ENCODE measurements at regions not wholly inside any gene's neighbourhood (a gene's known extent, or its start where the extent isn't known, plus 50 kb on each side); places are given as distances from the start of the nearest gene placed in this dataset.
"Not testable (repeated sequence)": the region's sequence is repeated elsewhere in the genome, so short reads cannot be mapped to it uniquely, and the experiment has no call there.

DNA sequence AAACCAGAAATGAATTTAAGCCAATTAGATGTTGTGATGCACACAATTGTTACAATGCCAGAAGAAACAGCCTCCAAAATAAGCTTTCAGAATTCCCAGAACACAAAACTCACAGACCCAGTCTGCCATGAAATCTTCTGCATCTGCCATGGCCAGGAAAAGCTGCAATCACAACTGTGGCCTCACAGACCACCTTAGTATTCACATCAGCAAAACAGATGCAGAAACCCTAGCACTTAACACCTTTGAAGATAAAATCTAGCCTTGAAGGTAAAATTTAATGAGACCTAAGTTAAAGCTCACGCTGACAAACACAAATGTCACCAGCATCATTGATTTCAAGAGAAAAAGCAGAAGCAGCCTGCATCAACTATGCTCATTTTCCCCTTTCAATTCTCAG, 566.8 kb upstream of the TMPRSS15 start:
- no peak for DNase-seq

DNA sequence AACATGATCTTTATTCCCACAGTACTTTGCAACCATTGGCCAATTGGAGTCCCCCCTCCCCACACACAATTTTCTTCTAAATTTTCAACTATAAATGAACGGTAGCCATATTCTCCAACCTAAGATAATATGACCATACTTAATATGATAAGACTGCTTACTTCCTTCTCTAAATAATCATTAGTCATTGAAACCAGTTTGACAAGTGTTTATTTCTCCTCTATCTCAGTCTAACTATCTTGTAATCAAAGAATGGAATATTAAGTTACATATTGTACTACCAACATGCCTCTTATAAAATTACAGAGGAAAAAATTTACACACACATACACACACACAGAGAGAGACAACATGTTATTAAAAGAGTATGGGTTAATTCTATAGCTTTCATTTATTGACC, 567.4 kb upstream of the TMPRSS15 start:
- DNase-seq = no peak

- DNase-seq = no peak
Measured at GRCh38 chr21:18985584-18985983, 582.0 kb upstream of the TMPRSS15 start.

DNA sequence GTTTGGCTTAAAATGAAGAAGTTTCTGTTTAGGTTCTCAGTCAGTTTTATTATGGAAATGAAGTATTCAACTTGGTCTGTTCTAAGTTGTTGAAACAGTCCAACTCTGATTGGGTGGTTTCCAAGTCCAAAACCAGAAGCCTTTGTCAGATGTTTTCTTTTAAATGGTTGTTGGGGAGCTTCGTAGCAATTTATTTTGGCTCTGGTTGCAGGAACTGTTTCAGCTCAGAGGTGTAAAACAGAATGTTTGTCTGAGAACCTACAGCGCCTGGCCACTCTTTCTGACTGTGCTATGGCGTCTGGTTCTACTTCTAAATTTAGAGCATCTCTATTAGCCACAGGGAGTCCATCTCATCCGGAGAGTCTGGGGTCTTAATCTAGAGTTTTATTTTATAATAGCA, 582.6 kb upstream of the TMPRSS15 start:
- no peak for DNase-seq

DNA sequence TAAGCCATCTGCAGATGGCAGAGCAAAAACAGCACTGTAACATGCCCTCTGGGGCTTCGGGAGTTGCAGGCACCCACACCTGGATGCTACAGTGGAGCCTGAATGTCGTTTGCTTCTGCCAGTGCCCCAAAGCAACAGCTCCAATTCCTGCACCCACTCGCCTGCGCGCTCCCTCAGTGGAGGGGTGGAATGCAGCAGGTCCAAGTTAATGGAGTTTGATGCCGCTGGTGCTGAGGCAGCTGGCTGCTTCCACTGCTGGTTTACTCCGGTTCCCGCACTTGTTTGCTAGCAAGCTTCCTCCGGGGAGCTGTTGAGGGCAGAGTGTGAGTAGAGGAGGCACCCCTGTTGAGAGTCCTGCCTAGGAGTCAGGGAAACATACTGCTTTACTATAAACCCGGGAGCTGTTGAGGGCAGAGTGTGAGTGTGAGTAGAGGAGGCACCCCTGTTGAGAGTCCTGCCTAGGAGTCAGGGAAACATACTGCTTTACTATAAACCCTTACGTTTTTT, 584.0 kb upstream of the TMPRSS15 start:
- no peak for DNase-seq

DNA sequence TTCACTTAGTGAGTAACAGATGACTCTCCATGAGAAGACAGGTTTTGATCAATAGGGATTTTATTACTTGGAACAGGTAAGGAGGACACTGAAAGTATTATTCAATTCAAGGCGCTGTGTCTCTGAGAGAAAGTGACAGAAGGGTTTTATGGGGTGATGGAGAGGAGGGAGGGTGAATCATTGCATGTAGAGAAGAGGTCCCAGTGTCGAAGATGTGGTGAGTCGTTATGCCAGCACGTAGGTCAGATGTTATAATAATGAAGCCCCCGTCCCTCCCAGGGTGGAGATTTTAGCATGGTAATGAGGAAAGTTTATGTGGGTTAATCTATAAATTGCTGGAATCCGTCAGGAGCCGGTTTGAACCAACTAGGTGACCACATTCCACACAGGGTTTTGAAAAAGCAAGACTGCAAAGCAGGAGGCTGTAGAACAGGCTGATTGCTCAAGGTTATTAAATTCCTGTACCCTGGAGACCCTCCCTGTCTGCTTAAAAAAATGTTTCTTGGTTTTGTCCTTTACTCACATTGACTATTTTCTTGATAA, 586.4 kb upstream of the TMPRSS15 start:
- DNase-seq = no peak

GRCh38 chr21:18991846-18992245, 588.3 kb upstream of the TMPRSS15 start:
- no peak for DNase-seq

- DNase-seq = no peak
Measured at GRCh38 chr21:19010251-19010650, 606.7 kb upstream of the TMPRSS15 start.

- no peak for DNase-seq
Measured at GRCh38 chr21:19010996-19011395, 607.4 kb upstream of the TMPRSS15 start.

DNA sequence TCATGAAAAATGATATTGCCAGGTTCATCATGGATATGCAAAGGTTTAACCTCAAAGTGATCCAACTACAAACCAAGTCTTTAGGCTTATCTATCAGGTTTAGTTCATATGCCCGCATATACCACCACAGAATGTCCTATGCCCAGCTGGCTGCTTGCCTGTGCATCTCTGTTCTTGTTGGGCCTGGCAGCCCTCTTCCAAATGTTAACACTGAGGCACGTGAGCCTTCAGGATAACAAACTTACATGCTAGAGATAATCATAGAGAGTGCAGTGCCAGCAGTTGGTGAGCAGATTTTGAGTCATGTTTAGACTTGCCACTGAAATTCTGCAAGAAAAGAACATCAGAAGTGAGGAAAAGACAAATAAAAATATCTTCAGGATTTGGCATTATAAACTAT, 607.9 kb upstream of the TMPRSS15 start:
- DNase-seq = no peak

DNA sequence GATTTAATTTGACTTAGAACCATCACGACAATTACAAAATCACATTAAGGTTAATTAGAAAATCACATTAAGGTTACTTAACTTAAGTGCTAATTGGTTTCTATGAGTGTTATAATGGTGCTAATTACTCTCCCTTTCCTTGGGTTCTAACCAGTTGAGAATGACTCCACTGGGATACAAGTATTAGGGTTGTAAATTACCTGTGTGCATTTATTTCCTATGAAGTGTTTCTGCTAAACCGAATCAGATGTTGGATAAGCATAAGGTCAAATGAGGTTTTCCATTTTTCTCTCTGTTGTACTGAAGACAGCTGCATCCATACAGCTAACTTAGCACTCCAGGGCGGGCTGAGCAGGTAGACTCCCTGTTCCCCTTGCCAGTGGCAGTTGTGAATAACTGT, 610.3 kb upstream of the TMPRSS15 start:
- DNase-seq = no peak

DNA sequence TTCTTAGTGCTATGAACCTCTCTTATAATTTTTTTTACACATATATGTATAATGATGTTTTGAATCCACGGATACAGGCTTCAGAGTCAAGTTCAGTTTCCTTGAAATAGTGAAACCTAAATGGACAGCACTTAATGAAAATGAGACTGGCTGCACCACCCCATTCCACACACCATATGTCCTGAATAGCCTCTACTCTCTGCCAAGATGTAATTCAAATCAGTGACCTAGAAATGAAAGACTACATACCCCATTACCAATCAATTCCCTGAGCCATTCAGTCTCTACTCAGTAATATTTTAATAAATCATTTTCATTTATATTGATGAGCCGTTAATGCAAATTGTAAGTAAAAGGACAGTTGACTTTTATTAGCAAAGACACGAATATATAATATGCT, 614.9 kb upstream of the TMPRSS15 start:
- DNase-seq = no peak

DNA sequence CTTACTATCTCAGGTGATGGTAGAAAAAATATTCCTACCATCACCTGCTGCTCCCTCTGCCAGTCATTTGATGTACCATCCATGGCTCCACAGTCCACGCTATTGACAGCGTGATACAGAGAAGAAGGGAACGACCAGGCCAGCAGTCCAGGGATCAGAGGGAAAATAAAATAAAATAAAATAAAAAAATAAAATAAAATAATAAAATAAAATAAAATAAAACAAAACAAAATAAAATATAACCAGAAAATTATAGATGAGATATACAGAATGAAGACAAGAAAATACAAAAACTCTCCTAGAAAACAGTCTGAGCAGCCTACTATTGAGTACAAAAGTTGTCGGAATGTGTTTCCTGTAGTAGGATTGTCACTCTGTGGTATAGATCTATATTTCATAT, 619.4 kb upstream of the TMPRSS15 start:
- DNase-seq = no peak

GRCh38 chr21:19026911-19027310, 623.3 kb upstream of the TMPRSS15 start:
- DNase-seq = no peak

- DNase-seq = no peak
Measured at GRCh38 chr21:19029816-19030215, 626.2 kb upstream of the TMPRSS15 start.

- DNase-seq = no peak
Measured at GRCh38 chr21:19031953-19032352, 628.4 kb upstream of the TMPRSS15 start.

GRCh38 chr21:19034041-19034440, 630.5 kb upstream of the TMPRSS15 start:
- no peak for DNase-seq

DNA sequence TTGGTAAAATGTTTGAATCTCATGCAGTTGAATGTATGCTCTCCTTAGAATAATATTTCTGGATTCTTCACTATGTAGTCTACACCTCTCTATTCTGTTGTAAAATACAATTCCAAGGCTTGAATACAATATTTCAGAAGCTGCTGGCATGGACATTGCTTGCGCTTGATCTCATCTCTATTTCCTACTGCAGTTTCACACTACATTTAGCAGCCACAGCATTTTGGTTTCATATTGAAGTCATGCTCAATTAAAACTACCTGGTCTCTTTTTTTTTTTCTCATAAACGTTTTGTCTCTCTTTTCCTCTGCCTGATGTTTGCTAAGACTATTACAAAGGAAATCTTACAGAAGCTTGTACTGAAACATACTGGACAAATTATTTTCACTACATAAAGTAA, 631.0 kb upstream of the TMPRSS15 start:
- no peak for DNase-seq

DNA sequence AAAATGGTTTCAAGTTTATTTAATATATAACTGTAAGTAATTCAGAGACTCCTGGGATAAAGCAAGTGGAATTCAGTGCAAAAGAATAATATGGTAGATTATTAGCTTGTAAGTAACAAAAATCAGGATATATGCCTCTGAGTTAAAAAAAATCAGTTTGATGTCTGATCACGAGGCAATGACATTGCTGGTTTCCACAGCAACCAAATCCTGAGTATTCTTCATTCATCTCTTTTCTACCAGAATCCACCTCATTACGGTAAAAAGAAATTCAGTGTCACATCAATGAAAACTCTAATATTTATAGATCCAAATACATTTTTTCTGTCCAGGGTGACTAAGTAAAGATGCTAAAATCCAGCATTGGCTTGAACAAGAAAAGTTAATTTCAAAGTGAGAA, 642.3 kb upstream of the TMPRSS15 start:
- DNase-seq = no peak

DNA sequence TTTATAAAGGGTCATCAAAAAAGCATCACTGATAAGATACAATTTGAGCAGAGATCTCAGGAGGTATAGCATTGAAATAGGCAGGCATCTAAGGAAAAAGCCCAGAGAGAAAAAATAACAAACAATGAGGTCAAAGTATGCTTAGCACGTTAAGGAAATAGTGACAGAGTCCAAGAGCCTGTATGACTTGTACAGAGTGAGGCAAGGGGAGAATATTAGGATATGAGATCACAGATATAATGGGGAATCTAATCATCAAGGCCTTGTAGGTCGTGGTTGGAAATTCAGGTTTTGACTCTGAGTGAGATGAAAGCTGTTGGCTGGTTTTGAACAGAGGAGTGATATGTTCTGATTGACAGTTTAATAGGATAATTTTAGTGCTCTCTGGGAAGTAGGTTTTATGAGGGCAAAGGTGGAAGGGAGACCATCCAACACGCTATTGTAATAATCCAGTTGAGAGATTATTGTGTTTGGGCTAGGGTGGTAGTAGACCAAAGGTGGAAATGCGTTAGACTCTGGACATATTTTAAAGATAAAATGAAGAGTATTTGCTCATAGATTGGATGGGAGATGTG, 644.6 kb upstream of the TMPRSS15 start:
- no peak for DNase-seq

DNA sequence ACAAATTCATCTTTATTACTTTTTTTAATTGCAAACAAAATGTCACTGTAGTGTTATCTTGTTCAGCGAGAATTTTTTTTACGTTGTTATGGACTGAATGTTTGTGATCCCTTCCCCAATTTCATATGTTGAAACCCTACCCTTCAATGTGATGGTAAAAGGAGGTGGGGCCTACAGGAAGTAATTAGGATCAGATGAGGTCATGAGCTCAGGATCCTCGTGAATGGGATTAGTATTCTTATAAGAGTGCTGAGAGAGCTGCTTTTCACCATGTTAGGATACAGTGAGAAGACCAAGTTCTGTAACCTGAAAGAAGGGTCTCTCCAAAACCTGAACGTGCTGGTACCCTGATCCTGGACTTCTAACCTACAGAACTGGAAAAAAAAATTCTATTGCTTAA, 646.0 kb upstream of the TMPRSS15 start:
- no peak for DNase-seq

DNA sequence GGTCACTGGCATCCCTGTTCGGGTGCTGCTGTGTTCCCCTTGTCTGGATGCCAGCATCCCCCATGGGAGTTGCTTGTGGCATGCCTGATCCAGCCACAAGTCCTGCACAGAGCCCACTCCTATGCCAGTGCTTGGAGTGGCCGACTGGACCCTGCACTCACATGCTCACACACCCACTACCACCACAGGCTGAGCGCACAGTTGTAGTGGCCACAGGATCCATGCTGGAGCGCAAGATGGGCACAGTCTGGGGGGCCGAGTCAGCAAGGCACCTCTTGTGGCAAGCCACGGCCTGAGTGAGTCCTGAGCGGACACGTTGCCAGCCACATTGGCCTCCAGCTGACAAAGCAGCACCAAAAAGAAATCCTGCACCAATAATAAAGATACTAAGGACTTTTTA, 661.6 kb upstream of the TMPRSS15 start:
- no peak for DNase-seq

DNA sequence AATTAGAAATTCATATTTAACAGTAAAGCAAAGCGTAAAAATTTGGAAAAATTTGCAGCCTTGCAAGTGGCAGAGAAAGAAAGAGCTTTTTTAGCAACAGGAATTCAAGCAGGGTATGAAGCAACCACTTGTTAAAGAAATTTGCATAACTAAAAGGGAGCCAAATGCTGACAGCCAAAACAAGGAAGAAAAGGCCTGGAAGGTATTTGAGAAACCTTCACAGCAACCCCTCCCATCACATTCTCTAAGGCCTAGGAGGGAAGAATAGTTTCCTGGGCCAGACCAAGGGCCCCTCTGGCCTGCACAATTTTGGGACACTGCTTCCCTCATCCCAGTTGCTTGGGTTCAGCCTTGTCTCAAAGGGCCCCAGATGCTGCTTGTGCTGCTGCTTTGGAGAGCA, 672.4 kb upstream of the TMPRSS15 start:
- no peak for DNase-seq

- no peak for DNase-seq
Measured at GRCh38 chr21:19109694-19110093, 706.1 kb upstream of the TMPRSS15 start.

DNA sequence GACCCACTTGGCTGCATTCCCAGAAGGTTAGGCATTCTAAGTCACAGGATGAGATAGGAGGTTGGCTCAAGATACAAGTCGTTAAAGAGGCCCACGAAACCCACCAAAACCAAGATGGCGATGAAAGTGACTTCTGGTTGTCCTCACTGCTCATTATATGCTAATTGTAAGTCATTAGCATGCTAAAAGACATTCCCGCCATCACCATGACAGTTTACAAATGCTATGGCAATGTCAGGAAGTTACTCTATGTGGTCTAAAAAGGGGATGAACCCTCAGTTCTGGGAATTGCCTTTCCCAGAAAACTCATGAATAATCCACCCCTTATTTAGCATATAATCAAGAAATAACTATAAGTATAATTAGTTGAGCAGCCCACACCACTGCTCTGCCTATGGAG, 715.7 kb upstream of the TMPRSS15 start:
- not testable (repeated sequence) for DNase-seq
